HepG2 (cell line): ENCODE measurements at regions not wholly inside any gene's neighbourhood (a gene's known extent, or its start where the extent isn't known, plus 50 kb on each side); places are given as distances from the start of the nearest gene placed in this dataset.
A peak's percentile ranks its signal among the peaks of the same experiment; 100 is the strongest.

Source experiments
- ATAC-seq: fragments of 200-7000 bp; cut with Tn5 transposase; 3 replicates; pipeline ENCODE4 v1.9.1; 2020; ENCODE audit warnings: mild to moderate bottlenecking, moderate library complexity
- BruUV-seq: library from RNA; stranded (reverse); fragments of 400-500 nt; replicated peaks from 2 replicates; lab custom pipeline; 2021; lab: Mats Ljungman, UMichigan
- CTCF ChIA-PET: fragments of 300-600 bp; formaldehyde crosslinking; extraction: SDS; loops from one replicate; lab custom pipeline; 2021; ENCODE audit warnings: low total read pairs, inconsistent platforms, low intra/inter-chr PET ratio; lab: Yijun Ruan, JAX
- POLR2A ChIA-PET: fragments of 350-600 bp; sonication (Branson Sonifier 250); formaldehyde crosslinking; loops from one replicate; lab custom pipeline; 2020; ENCODE audit warnings: antibody characterized with exemption, inconsistent platforms; lab: Yijun Ruan, JAX
- DNase-seq: peaks from one replicate; pipeline ENCODE4 v3.0.0-alpha.2; 2015; ENCODE audit warnings: low spot score
- FAIRE-seq: peaks from 3 replicates; lab custom pipeline; 2011; peaks lifted over from hg19 to GRCh38; lab: Jason Lieb, UNC
- H2AFZ ChIP-seq: one replicate; pipeline ENCODE4 v1.6.1; 2011; ENCODE audit warnings: low read length, inconsistent platforms
- H3K27ac ChIP-seq: fragments of 300-600 bp; 3 replicates; pipeline ENCODE4 v1.8.0; 2011; ENCODE audit warnings: mixed run types, mild to moderate bottlenecking, mixed read lengths, low read length, inconsistent platforms; ENCODE audit not compliant: insufficient read depth; ENCODE audit errors: extremely low read length
- H3K27me3 ChIP-seq, 2 experiments: fragments of 200-600 bp in 1 of 2; 2 replicates in 1 of 2; 3 replicates in 1 of 2; pipeline versions ENCODE4 v1.6.0 to v1.8.0; 2011; ENCODE audit warnings: low read length in 2 of 2, mild to moderate bottlenecking in 2 of 2, moderate library complexity in 2 of 2, inconsistent platforms in 1 of 2; ENCODE audit not compliant: insufficient read depth in 2 of 2, control insufficient read depth in 1 of 2
- H3K36me3 ChIP-seq, 2 experiments: fragments of 200-600 bp in 1 of 2; replicated peaks in 1 of 2; 2 replicates in 1 of 2; 3 replicates in 1 of 2; pipeline versions ENCODE4 v1.5.1 to v1.8.0; 2011; ENCODE audit warnings: low read length in 2 of 2, inconsistent platforms in 1 of 2; ENCODE audit not compliant: insufficient read depth in 2 of 2, control insufficient read depth in 1 of 2
- H3K4me1 ChIP-seq: 2 replicates; pipeline ENCODE4 v1.5.1; 2012; ENCODE audit warnings: low read length, inconsistent platforms; ENCODE audit not compliant: insufficient read depth
- H3K4me2 ChIP-seq: 2 replicates; pipeline ENCODE4 v1.6.0; 2011; ENCODE audit warnings: low read depth, low read length, inconsistent platforms
- H3K4me3 ChIP-seq, 3 experiments: fragments of 200-600 bp in 1 of 3; sonication (generic), shearing (Covaris generic) in 1 of 3; replicated peaks in 1 of 3; 2 replicates each; pipeline ENCODE4 v1.5.1; 2011 to 2016; ENCODE audit warnings: low read length in 3 of 3, inconsistent platforms in 2 of 3, low read depth in 2 of 3, mild to moderate bottlenecking in 2 of 3, control low read depth in 1 of 3, mixed read lengths in 1 of 3; ENCODE audit not compliant: insufficient read depth in 1 of 3
- H3K79me2 ChIP-seq: one replicate; pipeline ENCODE4 v1.6.1; 2011; ENCODE audit warnings: low read length, inconsistent platforms; ENCODE audit not compliant: insufficient read depth
- H3K9ac ChIP-seq: 2 replicates; pipeline ENCODE4 v1.6.0; 2011; ENCODE audit warnings: mild to moderate bottlenecking, low read depth, low read length, inconsistent platforms; ENCODE audit not compliant: insufficient read depth
- H3K9me3 ChIP-seq: 2 replicates; pipeline ENCODE4 v1.5.1; 2012; ENCODE audit warnings: mild to moderate bottlenecking, low read length
- H4K20me1 ChIP-seq: 2 replicates; pipeline ENCODE4 v1.6.0; 2011; ENCODE audit warnings: inconsistent platforms, mild to moderate bottlenecking, low read length, moderate library complexity; ENCODE audit not compliant: insufficient read depth
- ATF1 ChIP-seq: IDR thresholded peaks from 2 replicates; pipeline ENCODE4 v1.6.1; 2016; ENCODE audit warnings: mild to moderate bottlenecking, control low read depth
- KAT7 ChIP-seq: IDR thresholded peaks from 2 replicates; pipeline ENCODE4 v1.6.1; 2018; ENCODE audit warnings: borderline replicate concordance, missing compliant biosample characterization
- MIER3 ChIP-seq: IDR thresholded peaks from 2 replicates; pipeline ENCODE4 v1.6.1; 2016; ENCODE audit warnings: missing compliant biosample characterization, borderline replicate concordance
- PAX8 ChIP-seq: sonication (generic); formaldehyde crosslinking; IDR thresholded peaks from 2 replicates; pipeline ENCODE4 v1.8.0; 2022; ENCODE audit warnings: mild to moderate bottlenecking, missing genetic modification reagents, borderline replicate concordance
- PRDM15 ChIP-seq: sonication (generic); formaldehyde crosslinking; IDR thresholded peaks from 2 replicates; pipeline ENCODE4 v1.4.0; 2020; ENCODE audit warnings: missing genetic modification reagents
- SIN3A ChIP-seq: IDR thresholded peaks from 2 replicates; pipeline ENCODE4 v1.6.1; 2011; ENCODE audit warnings: low read depth, mild to moderate bottlenecking, control low read depth, low read length, borderline replicate concordance
- TRAFD1 ChIP-seq: sonication (generic); formaldehyde crosslinking; IDR thresholded peaks from 2 replicates; pipeline ENCODE4 v1.5.1; 2020; ENCODE audit warnings: missing genetic modification reagents, mild to moderate bottlenecking, borderline replicate concordance
- ZNF224 ChIP-seq: sonication (generic); formaldehyde crosslinking; IDR thresholded peaks from 2 replicates; pipeline ENCODE4 v1.5.0; 2020; ENCODE audit warnings: mild to moderate bottlenecking, missing genetic modification reagents
- ZNF264 ChIP-seq: sonication (generic); formaldehyde crosslinking; IDR thresholded peaks from 2 replicates; pipeline ENCODE4 v1.4.0; 2020; ENCODE audit warnings: missing genetic modification reagents
- ZNF350 ChIP-seq: sonication (generic); formaldehyde crosslinking; IDR thresholded peaks from 2 replicates; pipeline ENCODE4 v1.4.0; 2020; ENCODE audit warnings: mild to moderate bottlenecking, low read depth, missing genetic modification reagents, borderline replicate concordance
- ZNF382 ChIP-seq: sonication (generic); formaldehyde crosslinking; IDR thresholded peaks from 2 replicates; pipeline ENCODE4 v1.5.0; 2020; ENCODE audit warnings: missing genetic modification reagents, mild to moderate bottlenecking, borderline replicate concordance
- ZNF749 ChIP-seq: sonication (generic); formaldehyde crosslinking; IDR thresholded peaks from 2 replicates; pipeline ENCODE4 v1.8.0; 2022; ENCODE audit warnings: mild to moderate bottlenecking, missing genetic modification reagents, moderate library complexity, borderline replicate concordance
- WGBS: methylation state at CpG from one replicate; pipeline ENCODE4 v1.1.6; 2017; ENCODE audit warnings: low lambda C conversion rate; 5-methylcytosine and 5-hydroxymethylcytosine counted together
- in situ Hi-C: cut with HindIII; loops from 2 replicates; pipeline ENCODE4 v1.10.0; 2017; ENCODE audit warnings: low pct_unique_long_range_greater_than_20kb; ENCODE audit not compliant: extremely low pct_ligation_motif_present
- intact Hi-C: fragments of 100-400 bp; cut with micrococcal nuclease; formaldehyde crosslinking; loops from one replicate; pipeline ENCODE4 v1.10.0; 2022; ENCODE audit not compliant: unreplicated experiment

GRCh38 chr4:175998782-175999181 lies 66.9 kb upstream of the WDR17 start:
- TF ChIP-seq PRDM15 = peak; percentile 93
- TF ChIP-seq PAX8 (CRISPR knock-in tag) = no peak
- no peak for TF ChIP-seq ZNF264 (CRISPR knock-in tag)
- no peak for TF ChIP-seq ZNF382 (CRISPR knock-in tag)
- in situ Hi-C loops (no loop called here), intact Hi-C loops (no loop called here)
- Histone ChIP-seq H3K9me3 (no peaks in the 10 kb centered on the region), H3K4me1 (no peaks in the 10 kb centered on the region), H2AFZ (no peak overlapping the region), H3K9ac (no peak overlapping the region), H3K4me3 (no peak overlapping the region), H3K36me3 (no peaks in the 10 kb centered on the region), H3K79me2 (no peaks in the 10 kb centered on the region), H3K4me2 (no peak overlapping the region), H3K27ac (no peak overlapping the region), H4K20me1 (no peaks in the 10 kb centered on the region), H3K27me3 (0 out of 5 replicates have a peak, but pooled peaks cover 0 to 10% of the 10 kb centered on the region in 2 experiments)
- ChIA-PET POLR2A (no interaction called here), CTCF (no interaction called here)
- DNase-seq = no peak
- no peak for ATAC-seq
- no peak for FAIRE-seq
- no TSS peak for BruUV-seq

GRCh38 chr4:175999944-176000343 lies 65.7 kb upstream of the WDR17 start:
- H3K27ac ChIP-seq = no peak overlapping the region
- no peak for ATAC-seq
- no peak overlapping the region for H3K9ac ChIP-seq
- in situ Hi-C loops = no loop called here
- H3K4me1 ChIP-seq = no peaks in the 10 kb centered on the region
- intact Hi-C loops = no loop called here
- no peaks in the 10 kb centered on the region for H4K20me1 ChIP-seq
- 5% methylated on average over 2 of the region's 2 CpGs for WGBS
- H2AFZ ChIP-seq = no peak overlapping the region
- H3K27me3 ChIP-seq = 0 out of 5 replicates have a peak, but pooled peaks cover 0 to 10% of the 10 kb centered on the region in 2 experiments
- no peak for DNase-seq
- CTCF ChIA-PET = no interaction called here
- no peaks in the 10 kb centered on the region for H3K9me3 ChIP-seq
- no peaks in the 10 kb centered on the region for H3K79me2 ChIP-seq
- H3K36me3 ChIP-seq = no peaks in the 10 kb centered on the region
- H3K4me2 ChIP-seq = no peak overlapping the region
- FAIRE-seq = no peak
- H3K4me3 ChIP-seq = no peak overlapping the region
- no TSS peak for BruUV-seq
- POLR2A ChIA-PET = no interaction called here
- TF ChIP-seq ZNF224 (no peak), SIN3A (no peak), KAT7 (CRISPR knock-in tag) (no peak), ATF1 (CRISPR knock-in tag) (no peak), ZNF749 (CRISPR knock-in tag) (no peak), TRAFD1 (CRISPR knock-in tag) (no peak), ZNF350 (CRISPR knock-in tag) (no peak), MIER3 (no peak)
